Activated CD8-positive, alpha-beta T cell treated with anti-CD3 and anti-CD28 coated beads for 36 hours (primary cell): ENCODE measurements at regions not wholly inside any gene's neighbourhood (a gene's known extent, or its start where the extent isn't known, plus 50 kb on each side); places are given as distances from the start of the nearest gene placed in this dataset.

Source experiments
- ATAC-seq: fragments of 200-7000 bp; cut with Tn5 transposase; one replicate; pipeline ENCODE4 v1.10.0; 2021; ENCODE audit warnings: mild to moderate bottlenecking, moderate library complexity
- CTCF ChIA-PET: fragments of 350-600 bp; sonication (Branson Sonifier 250); formaldehyde crosslinking; loops from one replicate; lab custom pipeline; 2021; ENCODE audit warnings: antibody characterized with exemption; lab: Charles Lee
- POLR2A ChIA-PET: fragments of 350-600 bp; sonication (Branson Sonifier 250); formaldehyde crosslinking; loops from one replicate; lab custom pipeline; 2021; ENCODE audit warnings: antibody characterized with exemption; lab: Charles Lee
- DNase-seq: peaks from one replicate; pipeline ENCODE4 v3.0.0-alpha.2; 2020
- H3K27ac Mint-ChIP-seq: one replicate; pipeline ENCODE4 v1.8.0; 2021; ENCODE audit warnings: mild to moderate bottlenecking, mixed read lengths
- H3K27me3 Mint-ChIP-seq: one replicate; pipeline ENCODE4 v1.8.0; 2021; ENCODE audit warnings: mixed read lengths
- H3K36me3 Mint-ChIP-seq: one replicate; pipeline ENCODE4 v1.8.0; 2021; ENCODE audit warnings: low read depth, mixed read lengths
- H3K4me1 Mint-ChIP-seq: one replicate; pipeline ENCODE4 v1.8.0; 2021; ENCODE audit warnings: low read depth, mixed read lengths
- H3K4me3 Mint-ChIP-seq: one replicate; pipeline ENCODE4 v1.8.0; 2021; ENCODE audit warnings: mild to moderate bottlenecking, moderate library complexity, mixed read lengths
- H3K9me3 Mint-ChIP-seq: one replicate; pipeline ENCODE4 v1.8.0; 2021; ENCODE audit warnings: mixed read lengths
- CTCF ChIP-seq: fragments of 200-600 bp; IDR thresholded peaks from one replicate; pipeline ENCODE4 v1.8.0; 2022; ENCODE audit warnings: antibody characterized with exemption, mild to moderate bottlenecking
- intact Hi-C: fragments of 100-400 bp; cut with micrococcal nuclease; formaldehyde crosslinking; loops from one replicate; pipeline ENCODE4 v1.10.0; 2022

GRCh38 chr12:5364036-5364770, 67.7 kb upstream of the NTF3 start:
- DNase-seq (no peak), ATAC-seq (no peak)
- intact Hi-C loops, result no loop called here
- Mint-ChIP-seq H3K27me3 (no peaks in the 10 kb centered on the region), H3K9me3 (no peaks in the 10 kb centered on the region), H3K4me3 (no peak overlapping the region), H3K4me1 (no peaks in the 10 kb centered on the region), H3K36me3 (no peaks in the 10 kb centered on the region), H3K27ac (no peak overlapping the region)
- TF ChIP-seq CTCF, result no peak
- POLR2A ChIA-PET, result no interaction called here
- CTCF ChIA-PET, result no interaction called here

GRCh38 chr12:5369298-5369697, 62.6 kb upstream of the NTF3 start:
- ATAC-seq (no peak), DNase-seq (no peak)
- Mint-ChIP-seq H3K36me3 (no peaks in the 10 kb centered on the region), H3K27ac (no peak overlapping the region), H3K27me3 (peaks cover 3% of the 10 kb centered on the region), H3K4me1 (no peaks in the 10 kb centered on the region), H3K9me3 (no peaks in the 10 kb centered on the region), H3K4me3 (no peak overlapping the region)
- intact Hi-C loops, result no loop called here
- ChIA-PET CTCF (no interaction called here), POLR2A (no interaction called here)
- no peak for TF ChIP-seq CTCF

DNA sequence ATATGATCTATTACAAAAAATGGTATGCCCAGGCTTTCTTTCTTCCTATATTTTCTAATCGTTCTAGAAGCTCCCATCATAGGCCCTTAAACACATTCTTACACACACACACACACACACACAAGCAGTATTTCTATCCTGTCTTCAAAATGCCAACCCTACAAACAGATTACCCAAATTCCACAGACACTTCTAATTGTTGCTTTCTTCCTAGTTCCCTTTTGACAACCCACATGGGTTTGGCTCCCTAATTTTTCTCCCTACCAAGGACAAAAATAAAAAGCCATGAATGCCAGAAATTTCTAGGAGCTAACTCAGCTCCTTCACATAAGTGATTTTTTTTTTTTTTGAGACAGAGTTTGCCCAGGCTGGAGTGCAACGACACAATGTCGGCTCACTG, 60.3 kb upstream of the NTF3 start:
- Mint-ChIP-seq H3K9me3 (no peaks in the 10 kb centered on the region), H3K4me3 (no peak overlapping the region), H3K36me3 (no peaks in the 10 kb centered on the region), H3K27me3 (peaks cover 3% of the 10 kb centered on the region), H3K4me1 (no peaks in the 10 kb centered on the region), H3K27ac (no peak overlapping the region)
- intact Hi-C loops, result no loop called here
- TF ChIP-seq CTCF, result no peak
- CTCF ChIA-PET, result no interaction called here
- DNase-seq, result no peak
- POLR2A ChIA-PET, result no interaction called here
- ATAC-seq, result no peak

DNA sequence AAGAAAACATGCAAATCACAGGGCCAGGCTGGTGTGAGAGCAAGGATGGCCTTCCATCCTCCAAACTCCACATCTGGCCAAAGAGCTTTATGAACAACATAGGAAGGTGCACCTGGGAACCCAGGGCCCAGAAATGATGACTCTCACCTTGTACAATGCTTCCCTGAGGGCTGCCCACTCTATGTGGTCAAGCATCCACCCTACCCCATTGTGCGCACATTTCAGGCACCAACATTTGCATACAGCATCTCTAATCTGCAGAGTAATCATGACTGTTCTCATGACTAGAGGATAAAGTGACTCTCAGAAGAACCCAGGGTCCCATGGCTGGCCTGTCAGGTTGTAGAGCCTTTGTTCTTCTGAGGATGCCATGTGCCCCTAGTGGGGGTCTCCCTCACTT, 57.2 kb upstream of the NTF3 start:
- Mint-ChIP-seq H3K4me3 (no peak overlapping the region), H3K9me3 (no peaks in the 10 kb centered on the region), H3K27me3 (peaks cover 3% of the 10 kb centered on the region), H3K4me1 (no peaks in the 10 kb centered on the region), H3K27ac (no peak overlapping the region), H3K36me3 (no peaks in the 10 kb centered on the region)
- intact Hi-C loops, result no loop called here
- ChIA-PET CTCF (no interaction called here), POLR2A (no interaction called here)
- ATAC-seq (no peak), DNase-seq (no peak)
- TF ChIP-seq CTCF, result no peak

GRCh38 chr12:5375547-5376295, 56.2 kb upstream of the NTF3 start:
- H3K9me3 Mint-ChIP-seq, result no peaks in the 10 kb centered on the region
- H3K27ac Mint-ChIP-seq, result no peak overlapping the region
- CTCF ChIA-PET, result no interaction called here

More at GRCh38 chr12:5375547-5376295, 56.2 kb upstream of the NTF3 start:
- ATAC-seq, result no peak
- Mint-ChIP-seq H3K36me3 (no peaks in the 10 kb centered on the region), H3K4me3 (no peak overlapping the region), H3K27me3 (peaks cover 3% of the 10 kb centered on the region), H3K4me1 (no peaks in the 10 kb centered on the region)
- intact Hi-C loops, result no loop called here
- POLR2A ChIA-PET, result no interaction called here
- no peak for TF ChIP-seq CTCF
- no peak for DNase-seq
